ENCODE measurements at regions not wholly inside any gene's neighbourhood (a gene's known extent, or its start where the extent isn't known, plus 50 kb on each side); places are given as distances from the start of the nearest gene placed in this dataset.

- no peaks in the 10 kb centered on the region for H3K36me3 ChIP-seq (ENCODE audit: control insufficient read depth, insufficient read depth, low read length)
- no peak overlapping the region for H3K4me3 ChIP-seq (ENCODE audit: low read depth, low read length)
- H3K4me1 ChIP-seq: no peaks in the 10 kb centered on the region
- H2AFZ ChIP-seq: no peak overlapping the region
- H3K4me2 ChIP-seq (ENCODE audit: low read length): no peak overlapping the region
- no peaks in the 10 kb centered on the region for H3K79me2 ChIP-seq
- no peaks in the 10 kb centered on the region for H3K9me3 ChIP-seq (ENCODE audit: control insufficient read depth, low read length)
- TF ChIP-seq CTCF (IDR thresholded peaks at IDR 0.05): peak; percentile 13
- no peak overlapping the region for H3K9ac ChIP-seq
- no peaks in the 10 kb centered on the region for H3K27me3 ChIP-seq (ENCODE audit: control insufficient read depth, insufficient read depth, low read length)
- H3K27ac ChIP-seq: no peak overlapping the region
These were observed 242.8 kb upstream of the UBE2E2 start for GRCh38 chr3:22960105-22960984.

- Histone ChIP-seq H3K36me3 (ENCODE audit: control insufficient read depth, insufficient read depth, low read length) (no peaks in the 10 kb centered on the region), H3K4me2 (ENCODE audit: low read length) (no peak overlapping the region), H3K9me3 (ENCODE audit: control insufficient read depth, low read length) (no peaks in the 10 kb centered on the region), H3K4me3 (ENCODE audit: low read depth, low read length) (no peak overlapping the region), H3K79me2 (no peaks in the 10 kb centered on the region), H3K4me1 (no peaks in the 10 kb centered on the region), H2AFZ (no peak overlapping the region), H3K9ac (no peak overlapping the region), H3K27me3 (ENCODE audit: control insufficient read depth, insufficient read depth, low read length) (no peaks in the 10 kb centered on the region), H3K27ac (no peak overlapping the region)
- no peak for TF ChIP-seq CTCF (IDR thresholded peaks at IDR 0.05)
These were observed 240.9 kb upstream of the UBE2E2 start for GRCh38 chr3:22962244-22962643.

GRCh38 chr3:22966349-22966748 is 236.8 kb upstream of the UBE2E2 start:
- Histone ChIP-seq H3K27me3 (ENCODE audit: control insufficient read depth, insufficient read depth, low read length) (no peaks in the 10 kb centered on the region), H3K9ac (no peak overlapping the region), H3K4me1 (no peaks in the 10 kb centered on the region), H3K79me2 (no peaks in the 10 kb centered on the region), H3K9me3 (ENCODE audit: control insufficient read depth, low read length) (no peaks in the 10 kb centered on the region), H3K4me3 (ENCODE audit: low read depth, low read length) (no peak overlapping the region), H3K4me2 (ENCODE audit: low read length) (no peak overlapping the region), H3K27ac (no peak overlapping the region), H3K36me3 (ENCODE audit: control insufficient read depth, insufficient read depth, low read length) (no peaks in the 10 kb centered on the region), H2AFZ (no peak overlapping the region)
- no peak for TF ChIP-seq CTCF (IDR thresholded peaks at IDR 0.05)

- Histone ChIP-seq H3K27ac (no peak overlapping the region), H2AFZ (no peak overlapping the region), H3K27me3 (ENCODE audit: control insufficient read depth, insufficient read depth, low read length) (no peaks in the 10 kb centered on the region), H3K4me2 (ENCODE audit: low read length) (no peak overlapping the region), H3K79me2 (no peaks in the 10 kb centered on the region), H3K9me3 (ENCODE audit: control insufficient read depth, low read length) (no peaks in the 10 kb centered on the region), H3K4me1 (no peaks in the 10 kb centered on the region), H3K4me3 (ENCODE audit: low read depth, low read length) (no peak overlapping the region), H3K36me3 (ENCODE audit: control insufficient read depth, insufficient read depth, low read length) (no peaks in the 10 kb centered on the region), H3K9ac (no peak overlapping the region)
- TF ChIP-seq CTCF (IDR thresholded peaks at IDR 0.05): no peak
These were observed 233.9 kb upstream of the UBE2E2 start for GRCh38 chr3:22969276-22969675.

- no peak overlapping the region for H3K4me2 ChIP-seq (ENCODE audit: low read length)
- TF ChIP-seq CTCF (IDR thresholded peaks at IDR 0.05): no peak
These were observed 231.6 kb upstream of the UBE2E2 start for GRCh38 chr3:22971497-22971896.

More at GRCh38 chr3:22971497-22971896, 231.6 kb upstream of the UBE2E2 start:
- no peaks in the 10 kb centered on the region for H3K79me2 ChIP-seq
- no peak overlapping the region for H3K9ac ChIP-seq
- no peaks in the 10 kb centered on the region for H3K4me1 ChIP-seq
- no peaks in the 10 kb centered on the region for H3K36me3 ChIP-seq (ENCODE audit: control insufficient read depth, insufficient read depth, low read length)
- H3K27me3 ChIP-seq (ENCODE audit: control insufficient read depth, insufficient read depth, low read length): no peaks in the 10 kb centered on the region
- H2AFZ ChIP-seq: no peak overlapping the region
- no peak overlapping the region for H3K4me3 ChIP-seq (ENCODE audit: low read depth, low read length)
- no peak overlapping the region for H3K27ac ChIP-seq
- no peaks in the 10 kb centered on the region for H3K9me3 ChIP-seq (ENCODE audit: control insufficient read depth, low read length)

All from parathyroid adenoma (tissue), 2 donors.